ENCODE measurements at regions not wholly inside any gene's neighbourhood (a gene's known extent, or its start where the extent isn't known, plus 50 kb on each side); places are given as distances from the start of the nearest gene placed in this dataset.

DNA sequence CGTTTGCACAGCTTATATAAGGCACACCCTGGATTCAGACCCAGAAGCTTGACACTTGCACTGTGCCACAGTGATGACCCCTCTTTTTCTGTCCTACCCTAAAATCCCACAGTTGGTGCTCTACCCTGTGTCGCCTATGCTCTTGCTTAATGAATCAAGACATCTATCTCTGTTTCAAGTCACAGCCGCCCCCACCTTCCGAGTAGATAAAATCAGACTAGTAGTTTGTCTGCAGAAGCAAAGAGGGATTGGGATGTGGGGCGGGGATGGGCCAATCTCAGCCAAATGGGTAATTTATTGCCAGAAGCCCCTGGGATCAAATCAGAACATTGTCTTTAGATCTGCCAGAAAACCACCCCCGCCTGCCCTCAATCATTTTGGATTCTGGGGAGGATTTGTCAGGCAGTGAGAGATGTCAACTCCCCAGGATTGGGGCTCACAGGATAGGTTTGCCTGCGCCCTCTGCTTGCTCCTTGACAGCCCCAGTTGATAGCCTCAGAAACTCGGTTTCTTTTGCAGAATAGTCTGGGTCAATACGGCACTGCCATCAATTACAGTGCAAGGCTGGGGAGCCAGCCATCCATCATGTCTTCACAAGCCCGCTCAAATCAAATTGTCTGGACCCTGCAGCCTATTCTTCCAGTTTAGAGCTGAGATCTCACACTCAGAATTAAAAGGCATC, 520.8 kb downstream of the GRIN2A start:
- no peaks in the 10 kb centered on the region for H3K36me3 ChIP-seq (ENCODE audit: control insufficient read depth in 4 of 4, insufficient read depth in 4 of 4, low read length in 4 of 4)
- no peak overlapping the region for H3K4me3 ChIP-seq
- DNase-seq (no peak), ATAC-seq (ENCODE audit: insufficient read depth, low FRiP score) (no peak)
- peaks cover 0 to 7% (median 0%) of the 10 kb centered on the region in 4 donors for H3K9me3 ChIP-seq (ENCODE audit: control insufficient read depth in 4 of 4, insufficient read depth in 3 of 4, low read length in 3 of 4)
- no peak overlapping the region for H3K27ac ChIP-seq (ENCODE audit: low read depth in 1 of 2, low read length in 1 of 2)
- H3K27me3 ChIP-seq (ENCODE audit: control insufficient read depth in 3 of 3, insufficient read depth in 3 of 3, low read length in 2 of 3): no peaks in the 10 kb centered on the region
- no peak overlapping the region for H3K9ac ChIP-seq (ENCODE audit: insufficient read depth in 1 of 2, low read length in 2 of 2)
- no peaks in the 10 kb centered on the region for H3K4me1 ChIP-seq (ENCODE audit: control insufficient read depth in 5 of 5, insufficient read depth in 5 of 5, low read length in 5 of 5)
- TF ChIP-seq, protein P1, sequence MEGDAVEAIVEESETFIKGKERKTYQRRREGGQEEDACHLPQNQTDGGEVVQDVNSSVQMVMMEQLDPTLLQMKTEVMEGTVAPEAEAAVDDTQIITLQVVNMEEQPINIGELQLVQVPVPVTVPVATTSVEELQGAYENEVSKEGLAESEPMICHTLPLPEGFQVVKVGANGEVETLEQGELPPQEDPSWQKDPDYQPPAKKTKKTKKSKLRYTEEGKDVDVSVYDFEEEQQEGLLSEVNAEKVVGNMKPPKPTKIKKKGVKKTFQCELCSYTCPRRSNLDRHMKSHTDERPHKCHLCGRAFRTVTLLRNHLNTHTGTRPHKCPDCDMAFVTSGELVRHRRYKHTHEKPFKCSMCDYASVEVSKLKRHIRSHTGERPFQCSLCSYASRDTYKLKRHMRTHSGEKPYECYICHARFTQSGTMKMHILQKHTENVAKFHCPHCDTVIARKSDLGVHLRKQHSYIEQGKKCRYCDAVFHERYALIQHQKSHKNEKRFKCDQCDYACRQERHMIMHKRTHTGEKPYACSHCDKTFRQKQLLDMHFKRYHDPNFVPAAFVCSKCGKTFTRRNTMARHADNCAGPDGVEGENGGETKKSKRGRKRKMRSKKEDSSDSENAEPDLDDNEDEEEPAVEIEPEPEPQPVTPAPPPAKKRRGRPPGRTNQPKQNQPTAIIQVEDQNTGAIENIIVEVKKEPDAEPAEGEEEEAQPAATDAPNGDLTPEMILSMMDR (IDR thresholded peaks at IDR 0.05; ENCODE audit: control extremely low read depth, extremely low read depth): no peak
- WGBS, 2 donors: 57 to 58% methylated on average over 10 of the region's 10 CpGs

DNA sequence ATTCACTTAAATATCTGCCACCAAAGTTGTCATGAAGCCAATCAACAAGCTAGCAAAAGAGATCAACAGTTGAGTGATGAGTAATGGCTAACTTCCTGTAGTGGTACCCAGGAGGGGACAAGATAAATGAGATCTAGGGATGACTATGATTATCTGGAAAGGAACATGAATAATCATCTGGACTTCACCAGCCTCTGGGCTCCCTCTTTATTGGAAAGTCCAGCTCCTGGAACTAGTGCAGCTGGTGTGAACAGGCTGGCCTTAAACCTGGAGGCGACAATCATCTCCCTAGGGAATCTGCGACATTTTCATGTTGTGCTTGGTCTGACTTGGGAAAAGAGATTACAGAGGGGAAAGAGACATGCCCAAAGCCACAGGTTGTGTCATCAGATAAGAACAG, 518.6 kb downstream of the GRIN2A start:
- TF ChIP-seq, protein P1 (IDR thresholded peaks at IDR 0.05; ENCODE audit: control extremely low read depth, extremely low read depth): no peak
- Histone ChIP-seq H3K27me3 (ENCODE audit: control insufficient read depth in 3 of 3, insufficient read depth in 3 of 3, low read length in 2 of 3) (no peaks in the 10 kb centered on the region), H3K9me3 (ENCODE audit: control insufficient read depth in 4 of 4, insufficient read depth in 3 of 4, low read length in 3 of 4) (peaks cover 0 to 7% (median 0%) of the 10 kb centered on the region in 4 donors), H3K4me3 (no peak overlapping the region), H3K4me1 (ENCODE audit: control insufficient read depth in 5 of 5, insufficient read depth in 5 of 5, low read length in 5 of 5) (no peaks in the 10 kb centered on the region), H3K36me3 (ENCODE audit: control insufficient read depth in 4 of 4, insufficient read depth in 4 of 4, low read length in 4 of 4) (no peaks in the 10 kb centered on the region), H3K27ac (ENCODE audit: low read depth in 1 of 2, low read length in 1 of 2) (no peak overlapping the region), H3K9ac (ENCODE audit: insufficient read depth in 1 of 2, low read length in 2 of 2) (no peak overlapping the region)
- DNase-seq: no peak
- 92 to 94% methylated on average over 2 of the region's 2 CpGs for WGBS, 2 donors
- ATAC-seq (ENCODE audit: insufficient read depth, low FRiP score): no peak

DNA sequence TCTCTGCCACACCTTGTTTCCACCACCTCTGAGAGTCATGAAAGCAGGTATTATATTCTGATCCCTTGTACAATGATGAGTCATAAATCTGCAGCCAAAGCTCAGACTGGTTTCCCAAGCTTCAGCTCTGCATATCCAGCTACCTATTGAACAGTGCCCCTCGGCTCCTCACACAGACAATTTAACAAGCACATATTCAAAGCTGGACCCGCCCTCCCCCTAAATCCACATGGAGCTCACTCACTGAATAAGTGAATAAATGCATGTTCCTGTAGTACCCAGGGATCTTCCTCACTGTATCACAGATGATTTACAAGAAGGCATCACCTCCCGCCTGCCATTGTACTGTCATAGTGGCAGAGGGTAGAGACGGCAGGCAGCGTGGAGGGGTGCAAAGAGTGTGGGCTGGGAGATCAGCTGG, 516.4 kb downstream of the GRIN2A start:
- DNase-seq (no peak), ATAC-seq (ENCODE audit: insufficient read depth, low FRiP score) (no peak)
- WGBS, 2 donors: 78 to 84% methylated on average over 5 of the region's 5 CpGs

More for the DNA sequence above, 516.4 kb downstream of the GRIN2A start:
- Histone ChIP-seq H3K4me3 (no peak overlapping the region), H3K27ac (ENCODE audit: low read depth in 1 of 2, low read length in 1 of 2) (no peak overlapping the region), H3K4me1 (ENCODE audit: control insufficient read depth in 5 of 5, insufficient read depth in 5 of 5, low read length in 5 of 5) (no peaks in the 10 kb centered on the region), H3K9me3 (ENCODE audit: control insufficient read depth in 4 of 4, insufficient read depth in 3 of 4, low read length in 3 of 4) (peaks cover 0 to 3% (median 0%) of the 10 kb centered on the region in 4 donors), H3K27me3 (ENCODE audit: control insufficient read depth in 3 of 3, insufficient read depth in 3 of 3, low read length in 2 of 3) (no peaks in the 10 kb centered on the region), H3K9ac (ENCODE audit: insufficient read depth in 1 of 2, low read length in 2 of 2) (no peak overlapping the region), H3K36me3 (ENCODE audit: control insufficient read depth in 4 of 4, insufficient read depth in 4 of 4, low read length in 4 of 4) (no peaks in the 10 kb centered on the region)
- TF ChIP-seq, protein P1 (IDR thresholded peaks at IDR 0.05; ENCODE audit: control extremely low read depth, extremely low read depth): no peak
